Stimulated activated CD4-positive, alpha-beta T cell treated with anti-CD3 and anti-CD28 coated beads, Interleukin-1b, Interleukin-23, amount 100 ng/mL, for 1 hour (primary cell): ENCODE measurements at regions not wholly inside any gene's neighbourhood (a gene's known extent, or its start where the extent isn't known, plus 50 kb on each side); places are given as distances from the start of the nearest gene placed in this dataset.
"Not testable (repeated sequence)": the region's sequence is repeated elsewhere in the genome, so short reads cannot be mapped to it uniquely, and the experiment has no call there.

Source experiments
- DNase-seq, 2 donors: peaks; one replicate each; pipeline ENCODE4 v3.0.0-alpha.2; 2020; ENCODE audit warnings: low read depth in 2 of 2

GRCh38 chr16:29130131-29130711 is 145.4 kb downstream of the LAT start:
- DNase-seq: not testable (repeated sequence)

- DNase-seq: not testable (repeated sequence)
Observed at GRCh38 chr16:29129458-29130038, 144.7 kb downstream of the LAT start.

GRCh38 chr16:29128732-29129457 is 144.0 kb downstream of the LAT start:
- DNase-seq: not testable (repeated sequence)

- DNase-seq: not testable (repeated sequence)
Observed at GRCh38 chr16:29127806-29128420, 143.1 kb downstream of the LAT start.

GRCh38 chr16:29126616-29127015 is 141.8 kb downstream of the LAT start:
- no peak for DNase-seq

- DNase-seq: no peak
Observed at GRCh38 chr16:29126057-29126494, 141.2 kb downstream of the LAT start.

GRCh38 chr16:29124828-29125227 is 140.0 kb downstream of the LAT start:
- no peak for DNase-seq

GRCh38 chr16:29124162-29124561 is 139.3 kb downstream of the LAT start:
- not testable (repeated sequence) for DNase-seq

- not testable (repeated sequence) for DNase-seq
Observed at GRCh38 chr16:29120680-29121079, 135.8 kb downstream of the LAT start.

- not testable (repeated sequence) for DNase-seq
Observed at GRCh38 chr16:29118301-29118957, 133.6 kb downstream of the LAT start.

GRCh38 chr16:29117631-29118030 is 132.8 kb downstream of the LAT start:
- DNase-seq: no peak

GRCh38 chr16:29116980-29117379 is 132.1 kb downstream of the LAT start:
- DNase-seq: no peak

GRCh38 chr16:29116207-29116606 is 131.4 kb downstream of the LAT start:
- DNase-seq: not testable (repeated sequence)

GRCh38 chr16:29115802-29116141 is 130.9 kb downstream of the LAT start:
- DNase-seq: not testable (repeated sequence)

- not testable (repeated sequence) for DNase-seq
Observed at GRCh38 chr16:29114989-29115801, 130.3 kb downstream of the LAT start.

GRCh38 chr16:29114574-29114973 is 129.7 kb downstream of the LAT start:
- no peak for DNase-seq

- DNase-seq: not testable (repeated sequence)
Observed at GRCh38 chr16:29113446-29113845, 128.6 kb downstream of the LAT start.

- no peak for DNase-seq
Observed at GRCh38 chr16:29112755-29113347, 128.0 kb downstream of the LAT start.

- DNase-seq: not testable (repeated sequence)
Observed at GRCh38 chr16:29111901-29112680, 127.2 kb downstream of the LAT start.

- DNase-seq: no peak
Observed at GRCh38 chr16:29111421-29111820, 126.6 kb downstream of the LAT start.
